ENCODE measurements at regions not wholly inside any gene's neighbourhood (a gene's known extent, or its start where the extent isn't known, plus 50 kb on each side); places are given as distances from the start of the nearest gene placed in this dataset.

- no peak for TF ChIP-seq CTCF (IDR thresholded peaks at IDR 0.05; ENCODE audit: insufficient read depth, low read length, poor library complexity, severe bottlenecking)
- Histone ChIP-seq H3K27me3 (replicated peaks; ENCODE audit: control insufficient read depth, insufficient read depth, low read length) (no peaks in the 10 kb centered on the region), H3K36me3 (ENCODE audit: control insufficient read depth, insufficient read depth, low read length) (no peaks in the 10 kb centered on the region), H3K4me3 (replicated peaks; ENCODE audit: low read depth, low read length) (no peak overlapping the region)
- no peak for DNase-seq (ENCODE audit: extremely low read depth, insufficient read length)
Observed at GRCh38 chr5:166195981-166196380, 2095.5 kb upstream of the WWC1 start.

- Histone ChIP-seq H3K36me3 (ENCODE audit: control insufficient read depth, insufficient read depth, low read length) (no peaks in the 10 kb centered on the region), H3K27me3 (replicated peaks; ENCODE audit: control insufficient read depth, insufficient read depth, low read length) (no peaks in the 10 kb centered on the region), H3K4me3 (replicated peaks; ENCODE audit: low read depth, low read length) (no peak overlapping the region)
- no peak for TF ChIP-seq CTCF (IDR thresholded peaks at IDR 0.05; ENCODE audit: insufficient read depth, low read length, poor library complexity, severe bottlenecking)
- DNase-seq (ENCODE audit: extremely low read depth, insufficient read length): no peak
Observed at GRCh38 chr5:166200532-166200931, 2090.9 kb upstream of the WWC1 start.

- Histone ChIP-seq H3K27me3 (replicated peaks; ENCODE audit: control insufficient read depth, insufficient read depth, low read length) (no peaks in the 10 kb centered on the region), H3K36me3 (ENCODE audit: control insufficient read depth, insufficient read depth, low read length) (no peaks in the 10 kb centered on the region), H3K4me3 (replicated peaks; ENCODE audit: low read depth, low read length) (no peak overlapping the region)
- TF ChIP-seq CTCF (IDR thresholded peaks at IDR 0.05; ENCODE audit: insufficient read depth, low read length, poor library complexity, severe bottlenecking): no peak
- DNase-seq (ENCODE audit: extremely low read depth, insufficient read length): no peak
Observed at GRCh38 chr5:166211640-166212039, 2079.8 kb upstream of the WWC1 start.

GRCh38 chr5:166236327-166236726 is 2055.1 kb upstream of the WWC1 start:
- DNase-seq (ENCODE audit: extremely low read depth, insufficient read length): no peak
- no peak overlapping the region for H3K4me3 ChIP-seq (replicated peaks; ENCODE audit: low read depth, low read length)
- no peaks in the 10 kb centered on the region for H3K36me3 ChIP-seq (ENCODE audit: control insufficient read depth, insufficient read depth, low read length)
- no peaks in the 10 kb centered on the region for H3K27me3 ChIP-seq (replicated peaks; ENCODE audit: control insufficient read depth, insufficient read depth, low read length)
- no peak for TF ChIP-seq CTCF (IDR thresholded peaks at IDR 0.05; ENCODE audit: insufficient read depth, low read length, poor library complexity, severe bottlenecking)

- no peak overlapping the region for H3K4me3 ChIP-seq (replicated peaks; ENCODE audit: low read depth, low read length)
- no peak for TF ChIP-seq CTCF (IDR thresholded peaks at IDR 0.05; ENCODE audit: insufficient read depth, low read length, poor library complexity, severe bottlenecking)
- no peak for DNase-seq (ENCODE audit: extremely low read depth, insufficient read length)
- H3K27me3 ChIP-seq (replicated peaks; ENCODE audit: control insufficient read depth, insufficient read depth, low read length): no peaks in the 10 kb centered on the region
- no peaks in the 10 kb centered on the region for H3K36me3 ChIP-seq (ENCODE audit: control insufficient read depth, insufficient read depth, low read length)
Observed at GRCh38 chr5:166240705-166241104, 2050.7 kb upstream of the WWC1 start.

GRCh38 chr5:166245556-166245955 is 2045.9 kb upstream of the WWC1 start:
- H3K4me3 ChIP-seq (replicated peaks; ENCODE audit: low read depth, low read length): no peak overlapping the region
- DNase-seq (ENCODE audit: extremely low read depth, insufficient read length): no peak
- H3K36me3 ChIP-seq (ENCODE audit: control insufficient read depth, insufficient read depth, low read length): no peaks in the 10 kb centered on the region

More at GRCh38 chr5:166245556-166245955, 2045.9 kb upstream of the WWC1 start:
- no peak for TF ChIP-seq CTCF (IDR thresholded peaks at IDR 0.05; ENCODE audit: insufficient read depth, low read length, poor library complexity, severe bottlenecking)
- no peaks in the 10 kb centered on the region for H3K27me3 ChIP-seq (replicated peaks; ENCODE audit: control insufficient read depth, insufficient read depth, low read length)
